CD4-positive, alpha-beta T cell (primary cell): ENCODE measurements at regions not wholly inside any gene's neighbourhood (a gene's known extent, or its start where the extent isn't known, plus 50 kb on each side); places are given as distances from the start of the nearest gene placed in this dataset.
A peak's percentile ranks its signal among the peaks of the same experiment; 100 is the strongest.

Experiments used
- ATAC-seq: fragments of 200-7000 bp; cut with Tn5 transposase; one replicate; pipeline ENCODE4 v1.10.0; 2022; ENCODE audit warnings: mild to moderate bottlenecking; ENCODE audit not compliant: poor library complexity
- CTCF ChIA-PET: fragments of 350-600 bp; sonication (Branson Sonifier 250); formaldehyde crosslinking; loops from one replicate; lab custom pipeline; 2021; ENCODE audit warnings: antibody characterized with exemption, inconsistent platforms; lab: Charles Lee
- POLR2A ChIA-PET: fragments of 350-600 bp; sonication (Branson Sonifier 250); formaldehyde crosslinking; loops from one replicate; lab custom pipeline; 2021; ENCODE audit warnings: antibody characterized with exemption, inconsistent platforms; lab: Charles Lee
- DNase-seq, 14 experiments: peaks; one replicate each; pipeline ENCODE4 v3.0.0-alpha.2; 2013 to 2020; ENCODE audit warnings: mixed read lengths in 2 of 14
- H3K27ac ChIP-seq, 2 donors: one replicate each; pipeline versions ENCODE4 v1.5.1 to v1.7.0; 2013; ENCODE audit warnings: low read length in 2 of 2, low read depth in 1 of 2, mild to moderate bottlenecking in 1 of 2
- H3K27me3 ChIP-seq, 2 experiments: 1 replicate in 1 of 2; 2 replicates in 1 of 2; pipeline versions ENCODE4 v1.6.1 to v1.7.0; 2013; ENCODE audit warnings: low read length in 2 of 2, control low read depth in 1 of 2, mild to moderate bottlenecking in 1 of 2, moderate library complexity in 1 of 2; ENCODE audit not compliant: insufficient read depth in 2 of 2, control insufficient read depth in 1 of 2
- H3K36me3 ChIP-seq: one replicate; pipeline ENCODE4 v1.6.1; 2013; ENCODE audit warnings: low read length, control low read depth; ENCODE audit not compliant: insufficient read depth
- H3K4me1 ChIP-seq: one replicate; pipeline ENCODE4 v1.6.1; 2013; ENCODE audit warnings: low read length, control low read depth; ENCODE audit not compliant: insufficient read depth
- H3K4me3 ChIP-seq: one replicate; pipeline ENCODE4 v1.5.1; 2013; ENCODE audit warnings: mild to moderate bottlenecking, low read length, moderate library complexity
- H3K9me3 ChIP-seq, 2 experiments: 1 replicate in 1 of 2; 2 replicates in 1 of 2; pipeline versions ENCODE4 v1.6.1 to v1.7.0; 2013; ENCODE audit warnings: low read length in 2 of 2, mild to moderate bottlenecking in 2 of 2, control low read depth in 1 of 2, moderate library complexity in 1 of 2; ENCODE audit not compliant: control insufficient read depth in 1 of 2, insufficient read depth in 1 of 2
- H3K27ac Mint-ChIP-seq: one replicate; pipeline ENCODE4 v1.8.0; 2020; ENCODE audit warnings: mixed read lengths
- H3K27me3 Mint-ChIP-seq: one replicate; pipeline ENCODE4 v1.8.0; 2021; ENCODE audit warnings: mixed read lengths
- H3K36me3 Mint-ChIP-seq: one replicate; pipeline ENCODE4 v1.8.0; 2021; ENCODE audit warnings: low read depth, mixed read lengths
- H3K4me1 Mint-ChIP-seq: one replicate; pipeline ENCODE4 v1.8.0; 2021; ENCODE audit warnings: low read depth, mixed read lengths
- H3K4me3 Mint-ChIP-seq: one replicate; pipeline ENCODE4 v1.8.0; 2020; ENCODE audit warnings: mild to moderate bottlenecking, mixed read lengths
- H3K9me3 Mint-ChIP-seq: one replicate; pipeline ENCODE4 v1.8.0; 2020; ENCODE audit warnings: mixed read lengths
- intact Hi-C, 2 experiments: fragments of 100-400 bp; cut with DNase I in 1 of 2; cut with micrococcal nuclease in 1 of 2; formaldehyde crosslinking; loops; one replicate each; pipeline versions ENCODE4 v1.15.1 to v1.9.0; 2023 to 2025; cut with DNase I, micrococcal nuclease
- TF ChIP-seq, protein P1 (sequence below): fragments of 200-600 bp; IDR thresholded peaks from one replicate; pipeline ENCODE4 v1.8.0; 2022; ENCODE audit warnings: antibody characterized with exemption, mild to moderate bottlenecking

DNA sequence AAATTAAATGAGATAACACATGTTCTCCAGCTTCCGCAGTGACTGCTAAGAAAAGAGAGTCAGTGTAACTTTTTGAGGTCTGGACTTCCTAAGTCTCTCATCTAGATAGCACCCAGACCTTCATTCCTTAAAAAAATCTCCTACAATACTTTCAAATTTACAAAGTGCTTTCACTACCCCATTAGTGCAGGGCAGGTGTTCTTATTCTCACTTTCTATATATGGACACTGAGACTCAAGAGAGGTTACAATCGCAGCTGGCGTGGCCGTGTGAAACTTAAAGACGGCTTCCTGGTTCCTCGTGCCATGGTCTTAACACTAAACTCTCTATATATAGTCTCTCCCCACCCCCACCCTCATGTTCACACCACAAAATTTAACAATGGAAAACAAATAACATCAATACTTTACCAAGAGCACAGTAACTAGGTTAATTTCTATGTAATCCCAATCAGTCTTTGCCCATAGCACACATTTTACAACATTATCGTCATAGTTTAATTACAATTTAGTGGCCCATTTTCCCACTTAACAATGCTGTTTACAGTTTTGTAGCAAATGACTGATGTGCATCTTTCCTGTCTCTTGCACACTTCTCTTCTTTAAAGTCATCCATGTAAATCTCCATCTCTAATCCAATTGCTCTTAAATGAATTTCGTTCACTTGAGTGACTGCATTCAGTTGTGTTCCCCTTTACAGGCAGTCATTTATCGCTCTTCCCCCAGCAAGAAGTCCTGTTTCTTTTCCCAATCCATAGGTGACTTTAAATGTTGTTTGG lies 78.8 kb upstream of the ARID1B start:
- Histone ChIP-seq H3K36me3 (no peaks in the 10 kb centered on the region), H3K9me3 (no peaks in the 10 kb centered on the region), H3K27ac (no peak overlapping the region), H3K4me3 (no peak overlapping the region), H3K27me3 (no peaks in the 10 kb centered on the region), H3K4me1 (no peaks in the 10 kb centered on the region)
- no peak for DNase-seq
- no peak for ATAC-seq
- H3K27me3 Mint-ChIP-seq, result no peaks in the 10 kb centered on the region
- CTCF ChIA-PET, result no interaction called here
- no peak overlapping the region for H3K4me3 Mint-ChIP-seq
- POLR2A ChIA-PET, result no interaction called here
- TF ChIP-seq, protein P1, sequence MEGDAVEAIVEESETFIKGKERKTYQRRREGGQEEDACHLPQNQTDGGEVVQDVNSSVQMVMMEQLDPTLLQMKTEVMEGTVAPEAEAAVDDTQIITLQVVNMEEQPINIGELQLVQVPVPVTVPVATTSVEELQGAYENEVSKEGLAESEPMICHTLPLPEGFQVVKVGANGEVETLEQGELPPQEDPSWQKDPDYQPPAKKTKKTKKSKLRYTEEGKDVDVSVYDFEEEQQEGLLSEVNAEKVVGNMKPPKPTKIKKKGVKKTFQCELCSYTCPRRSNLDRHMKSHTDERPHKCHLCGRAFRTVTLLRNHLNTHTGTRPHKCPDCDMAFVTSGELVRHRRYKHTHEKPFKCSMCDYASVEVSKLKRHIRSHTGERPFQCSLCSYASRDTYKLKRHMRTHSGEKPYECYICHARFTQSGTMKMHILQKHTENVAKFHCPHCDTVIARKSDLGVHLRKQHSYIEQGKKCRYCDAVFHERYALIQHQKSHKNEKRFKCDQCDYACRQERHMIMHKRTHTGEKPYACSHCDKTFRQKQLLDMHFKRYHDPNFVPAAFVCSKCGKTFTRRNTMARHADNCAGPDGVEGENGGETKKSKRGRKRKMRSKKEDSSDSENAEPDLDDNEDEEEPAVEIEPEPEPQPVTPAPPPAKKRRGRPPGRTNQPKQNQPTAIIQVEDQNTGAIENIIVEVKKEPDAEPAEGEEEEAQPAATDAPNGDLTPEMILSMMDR, result no peak
- H3K4me1 Mint-ChIP-seq, result no peaks in the 10 kb centered on the region
- no peaks in the 10 kb centered on the region for H3K36me3 Mint-ChIP-seq
- no peaks in the 10 kb centered on the region for H3K9me3 Mint-ChIP-seq
- intact Hi-C loops, result no loop called here
- H3K27ac Mint-ChIP-seq, result no peak overlapping the region

GRCh38 chr6:156697225-156697830 lies 79.8 kb upstream of the ARID1B start:
- Histone ChIP-seq H3K27ac (no peak overlapping the region), H3K27me3 (no peaks in the 10 kb centered on the region), H3K4me3 (no peak overlapping the region), H3K36me3 (no peaks in the 10 kb centered on the region), H3K9me3 (no peaks in the 10 kb centered on the region), H3K4me1 (no peaks in the 10 kb centered on the region)
- H3K9me3 Mint-ChIP-seq, result no peaks in the 10 kb centered on the region
- ATAC-seq (no peak), DNase-seq (peak in 1 of 14 experiments; percentile 22)
- ChIA-PET POLR2A (interaction anchor here (1.1 kb wide), 1 partner anchor 10 kb away, joined by 3 read pairs; no protein-coding TSS in a partner anchor), CTCF (no interaction called here)
- H3K36me3 Mint-ChIP-seq, result no peaks in the 10 kb centered on the region
- TF ChIP-seq, protein P1, result no peak
- H3K4me3 Mint-ChIP-seq, result no peak overlapping the region
- no peaks in the 10 kb centered on the region for H3K4me1 Mint-ChIP-seq
- no peak overlapping the region for H3K27ac Mint-ChIP-seq
- H3K27me3 Mint-ChIP-seq, result no peaks in the 10 kb centered on the region
- intact Hi-C loops, result no loop called here

GRCh38 chr6:156695742-156696141 lies 81.4 kb upstream of the ARID1B start:
- H3K9me3 ChIP-seq, result no peaks in the 10 kb centered on the region
- TF ChIP-seq, protein P1, result no peak
- H3K4me3 ChIP-seq, result no peak overlapping the region
- H3K9me3 Mint-ChIP-seq, result no peaks in the 10 kb centered on the region
- no peaks in the 10 kb centered on the region for H3K4me1 ChIP-seq
- no peak for ATAC-seq
- no peaks in the 10 kb centered on the region for H3K36me3 Mint-ChIP-seq
- no peak for DNase-seq
- intact Hi-C loops, result no loop called here
- H3K27me3 Mint-ChIP-seq, result no peaks in the 10 kb centered on the region
- no peaks in the 10 kb centered on the region for H3K27me3 ChIP-seq
- POLR2A ChIA-PET, result no interaction called here
- no peak overlapping the region for H3K27ac ChIP-seq
- H3K36me3 ChIP-seq, result no peaks in the 10 kb centered on the region
- no peaks in the 10 kb centered on the region for H3K4me1 Mint-ChIP-seq
- H3K4me3 Mint-ChIP-seq, result no peak overlapping the region
- CTCF ChIA-PET, result no interaction called here
- H3K27ac Mint-ChIP-seq, result no peak overlapping the region
